Endothelial cell of umbilical vein (primary cell): ENCODE measurements at regions not wholly inside any gene's neighbourhood (a gene's known extent, or its start where the extent isn't known, plus 50 kb on each side); places are given as distances from the start of the nearest gene placed in this dataset.

Experiments used
- EZH2 ChIP-seq: IDR thresholded peaks from 2 replicates; pipeline ENCODE4 v1.6.1; 2012; ENCODE audit warnings: borderline replicate concordance, low read depth, mild to moderate bottlenecking, moderate library complexity, low read length, inconsistent platforms; ENCODE audit not compliant: severe bottlenecking
- FOS ChIP-seq: IDR thresholded peaks from 2 replicates; pipeline ENCODE4 v1.6.1; 2011; ENCODE audit warnings: mild to moderate bottlenecking, low read length, moderate library complexity, borderline replicate concordance; ENCODE audit not compliant: insufficient read depth
- JUN ChIP-seq: IDR thresholded peaks from 2 replicates; pipeline ENCODE4 v1.6.1; 2011; ENCODE audit warnings: borderline replicate concordance, low read depth; ENCODE audit not compliant: insufficient read length, insufficient read depth
- MYC ChIP-seq: IDR thresholded peaks from one replicate; pipeline ENCODE4 v1.6.1; 2011; ENCODE audit warnings: mild to moderate bottlenecking, low read depth, low read length
- POLR2A ChIP-seq: IDR thresholded peaks from 2 replicates; pipeline ENCODE4 v1.6.1; 2012; ENCODE audit warnings: low read depth, mild to moderate bottlenecking, control low read depth, low read length
- POLR2AphosphoS5 ChIP-seq: IDR thresholded peaks from 2 replicates; pipeline ENCODE4 v1.6.1; 2012; ENCODE audit warnings: low read depth, mild to moderate bottlenecking, control low read depth, low read length, moderate library complexity; ENCODE audit not compliant: insufficient read depth
- TF ChIP-seq, protein P1 (sequence below), 2 donors: IDR thresholded peaks; 1 replicate in 1 of 2; 2 replicates in 1 of 2; pipeline ENCODE4 v1.5.1; 2011; ENCODE audit warnings: low read length in 2 of 2, mild to moderate bottlenecking in 2 of 2, moderate library complexity in 2 of 2, control low read depth in 1 of 2, inconsistent platforms in 1 of 2, low read depth in 1 of 2; ENCODE audit not compliant: insufficient read depth in 1 of 2; ENCODE audit errors: extremely low read depth in 1 of 2
- TF ChIP-seq, protein P2 (sequence below): IDR thresholded peaks from 2 replicates; pipeline ENCODE4 v1.6.1; 2011; ENCODE audit not compliant: insufficient read depth, insufficient read length

DNA sequence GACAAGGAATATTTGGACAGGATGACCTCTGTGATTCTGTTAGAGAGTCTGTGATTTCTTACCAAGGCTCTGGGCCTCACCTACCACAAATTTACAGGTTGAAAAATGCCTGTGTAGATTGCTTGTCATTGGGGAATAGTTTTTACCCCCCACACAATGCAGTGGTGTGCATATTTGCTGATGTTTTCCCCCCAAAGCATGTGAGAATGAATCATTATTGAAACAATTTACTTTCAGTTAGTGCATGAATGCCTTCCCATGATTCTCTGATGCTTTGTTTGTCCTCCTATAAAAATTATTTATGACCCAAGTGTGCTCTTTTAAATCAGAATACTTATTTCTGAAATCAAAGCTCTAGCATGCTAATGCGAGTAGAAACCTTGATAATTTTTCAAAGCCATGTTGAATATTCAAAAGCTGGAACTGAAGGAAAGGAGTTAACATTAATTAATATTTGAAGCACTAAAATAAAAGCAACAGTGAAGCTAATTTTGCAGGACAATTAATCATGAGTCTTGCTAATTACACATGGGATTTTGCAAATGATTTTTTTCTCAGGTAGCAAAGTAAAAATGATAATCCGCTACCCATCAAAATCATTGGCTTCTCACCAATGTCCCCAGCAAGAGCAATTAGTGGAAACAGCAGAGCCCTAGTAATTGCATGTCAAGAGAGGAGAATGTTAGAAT lies 361.2 kb upstream of the HNRNPA3 start:
- no peak for TF ChIP-seq POLR2AphosphoS5
- TF ChIP-seq, protein P1, sequence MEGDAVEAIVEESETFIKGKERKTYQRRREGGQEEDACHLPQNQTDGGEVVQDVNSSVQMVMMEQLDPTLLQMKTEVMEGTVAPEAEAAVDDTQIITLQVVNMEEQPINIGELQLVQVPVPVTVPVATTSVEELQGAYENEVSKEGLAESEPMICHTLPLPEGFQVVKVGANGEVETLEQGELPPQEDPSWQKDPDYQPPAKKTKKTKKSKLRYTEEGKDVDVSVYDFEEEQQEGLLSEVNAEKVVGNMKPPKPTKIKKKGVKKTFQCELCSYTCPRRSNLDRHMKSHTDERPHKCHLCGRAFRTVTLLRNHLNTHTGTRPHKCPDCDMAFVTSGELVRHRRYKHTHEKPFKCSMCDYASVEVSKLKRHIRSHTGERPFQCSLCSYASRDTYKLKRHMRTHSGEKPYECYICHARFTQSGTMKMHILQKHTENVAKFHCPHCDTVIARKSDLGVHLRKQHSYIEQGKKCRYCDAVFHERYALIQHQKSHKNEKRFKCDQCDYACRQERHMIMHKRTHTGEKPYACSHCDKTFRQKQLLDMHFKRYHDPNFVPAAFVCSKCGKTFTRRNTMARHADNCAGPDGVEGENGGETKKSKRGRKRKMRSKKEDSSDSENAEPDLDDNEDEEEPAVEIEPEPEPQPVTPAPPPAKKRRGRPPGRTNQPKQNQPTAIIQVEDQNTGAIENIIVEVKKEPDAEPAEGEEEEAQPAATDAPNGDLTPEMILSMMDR (IDR thresholded peaks at IDR 0.05; ENCODE audit: extremely low read depth in 1 of 2, insufficient read depth in 1 of 2, low read depth in 1 of 2, low read length in 2 of 2), result no peak
- no peak for TF ChIP-seq POLR2A
- TF ChIP-seq EZH2, result no peak
- no peak for TF ChIP-seq FOS
- TF ChIP-seq, protein P2, sequence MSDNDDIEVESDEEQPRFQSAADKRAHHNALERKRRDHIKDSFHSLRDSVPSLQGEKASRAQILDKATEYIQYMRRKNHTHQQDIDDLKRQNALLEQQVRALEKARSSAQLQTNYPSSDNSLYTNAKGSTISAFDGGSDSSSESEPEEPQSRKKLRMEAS, result no peak
- no peak for TF ChIP-seq MYC
- TF ChIP-seq JUN, result no peak
